ENCODE measurements at regions not wholly inside any gene's neighbourhood (a gene's known extent, or its start where the extent isn't known, plus 50 kb on each side); places are given as distances from the start of the nearest gene placed in this dataset.

DNA sequence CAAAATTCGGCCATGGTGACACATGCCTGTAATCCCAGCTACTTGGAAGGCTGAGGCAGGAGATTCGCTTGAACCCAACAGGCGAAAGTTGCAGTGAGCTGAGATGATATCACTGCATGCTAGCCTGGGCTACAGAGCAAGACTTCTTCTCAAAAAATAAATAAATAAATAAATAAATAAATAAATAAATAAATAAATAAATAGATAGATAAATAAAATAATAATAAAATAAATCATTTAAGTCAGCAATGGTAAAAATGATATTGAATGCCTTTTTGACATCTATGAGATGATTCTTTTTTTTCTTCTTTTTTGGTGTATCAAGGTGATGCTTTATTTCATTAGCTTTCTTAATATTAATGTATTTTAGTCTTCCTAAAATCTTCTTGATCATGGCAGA, 221.7 kb upstream of the RXFP2 start:
- FAIRE-seq (no peak), DNase-seq (ENCODE audit: low read depth in 1 of 2, low spot score in 1 of 2) (no peak), ATAC-seq (no peak)
- ChIA-PET CTCF (no interaction called here), POLR2A (no interaction called here)
- Histone ChIP-seq H3K9me3 (no peaks in the 10 kb centered on the region), H3K4me1 (no peaks in the 10 kb centered on the region), H3K4me3 (no peak overlapping the region), H3K27ac (no peak overlapping the region), H3K4me2 (no peak overlapping the region)
- 57% methylated on average over 3 of the region's 3 CpGs for WGBS (ENCODE audit: missing lambda C conversion rate)
- TF ChIP-seq CBX8 (IDR thresholded peaks at IDR 0.05) (no peak), ZC3H11A (IDR thresholded peaks at IDR 0.05) (peak; percentile 24; the same call in 1 of the 2 replicates)

DNA sequence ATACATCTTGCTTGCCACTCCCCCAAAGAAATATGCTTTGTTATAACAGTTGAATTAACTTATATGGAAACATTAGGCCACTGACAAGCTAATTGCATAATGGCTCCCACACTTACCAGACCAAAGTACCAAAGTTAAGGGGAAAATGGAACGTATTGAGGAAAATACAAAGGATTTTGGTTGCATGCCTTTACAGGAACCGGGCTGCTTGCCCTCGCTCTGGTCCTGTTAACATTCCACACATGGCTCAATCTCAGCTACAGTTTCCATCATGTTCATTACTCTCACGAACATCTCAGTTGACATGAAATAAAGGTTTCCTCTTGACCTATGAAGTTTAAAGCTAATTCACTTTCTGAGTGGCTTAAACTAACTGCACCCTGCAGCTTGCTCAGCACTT, 220.7 kb upstream of the RXFP2 start:
- ChIA-PET CTCF (no interaction called here), POLR2A (no interaction called here)
- no peak for FAIRE-seq
- no peak for ATAC-seq
- Histone ChIP-seq H3K4me1 (no peaks in the 10 kb centered on the region), H3K9me3 (no peaks in the 10 kb centered on the region), H3K27ac (no peak overlapping the region), H3K4me3 (no peak overlapping the region), H3K4me2 (no peak overlapping the region)
- no peak for TF ChIP-seq HDAC2 (IDR thresholded peaks at IDR 0.05)
- no peak for TF ChIP-seq ZFP36 (IDR thresholded peaks at IDR 0.05; ENCODE audit: borderline replicate concordance, partially characterized antibody)
- TF ChIP-seq ZC3H11A (IDR thresholded peaks at IDR 0.05) = no peak
- no peak for TF ChIP-seq TFCP2L1 (CRISPR knock-in tag; IDR thresholded peaks at IDR 0.05)
- no peak for TF ChIP-seq RAD21 (conservative IDR thresholded peaks at IDR 0.05 in 1 of 2, IDR thresholded peaks at IDR 0.05 in 1 of 2)
- no peak for TF ChIP-seq NFE2L2 (conservative IDR thresholded peaks at IDR 0.05; ENCODE audit: low read length)
- 17% methylated on average over 4 of the region's 4 CpGs for WGBS (ENCODE audit: missing lambda C conversion rate)
- DNase-seq (ENCODE audit: low read depth in 1 of 2, low spot score in 1 of 2) = no peak

DNA sequence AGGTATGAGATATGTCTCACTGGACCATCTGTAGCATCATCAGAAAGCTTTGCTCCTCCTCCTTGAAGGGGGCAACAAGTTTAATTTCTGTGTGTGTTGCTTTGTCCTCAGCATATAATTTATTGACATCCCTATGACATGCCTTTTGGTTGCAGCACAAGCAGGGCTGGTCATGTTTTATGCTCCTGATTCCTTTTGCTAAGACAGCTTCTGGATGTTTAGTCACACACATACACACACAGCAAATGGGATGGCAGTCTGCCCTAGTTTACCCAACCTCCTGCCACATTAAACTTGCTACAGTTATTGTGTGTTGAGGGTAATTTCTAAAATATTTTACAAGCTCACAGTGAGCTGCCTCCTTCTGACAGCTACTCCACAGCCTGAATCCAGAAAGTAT, 217.9 kb upstream of the RXFP2 start:
- POLR2A ChIA-PET = no interaction called here
- ATAC-seq = no peak

DNA sequence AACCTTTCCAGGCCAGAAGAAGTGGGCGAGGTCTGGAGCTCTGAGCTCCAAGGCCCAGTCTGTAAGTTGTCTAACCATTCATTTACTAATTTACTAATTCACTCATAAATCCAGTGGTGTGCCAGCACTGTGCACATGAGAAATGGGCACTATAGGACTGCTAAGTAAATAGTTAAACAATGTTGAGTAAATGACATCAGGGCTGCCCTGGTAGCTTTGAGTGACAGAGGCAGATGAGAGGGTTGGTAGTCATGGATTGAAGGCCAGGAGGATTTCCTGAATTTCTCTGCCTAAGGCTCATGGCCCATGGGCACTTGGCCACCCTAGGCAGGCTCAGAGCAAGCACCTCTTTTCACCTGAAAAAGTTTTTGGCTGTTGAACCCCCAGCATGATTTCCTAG, 216.9 kb upstream of the RXFP2 start:
- no peak overlapping the region for H3K4me2 ChIP-seq
- H3K27ac ChIP-seq = no peak overlapping the region
- no peaks in the 10 kb centered on the region for H3K9me3 ChIP-seq
- ChIA-PET CTCF (interaction anchor here (1.2 kb wide), 1 partner anchor 89 kb away, joined by 3 read pairs; no protein-coding TSS in a partner anchor), POLR2A (no interaction called here)
- 25% methylated on average over 1 of the region's 1 CpG for WGBS (ENCODE audit: missing lambda C conversion rate)
- H3K4me1 ChIP-seq = no peaks in the 10 kb centered on the region
- TF ChIP-seq HOXA7 (CRISPR knock-in tag; IDR thresholded peaks at IDR 0.05) (no peak), EHF (CRISPR knock-in tag; IDR thresholded peaks at IDR 0.05) (no peak), EP300 (IDR thresholded peaks at IDR 0.05) (no peak), RARB (CRISPR knock-in tag; IDR thresholded peaks at IDR 0.05) (no peak), PHF8 (IDR thresholded peaks at IDR 0.05; ENCODE audit: borderline replicate concordance, low read depth) (no peak), NFE2L2 (conservative IDR thresholded peaks at IDR 0.05; ENCODE audit: low read length) (no peak), NPAS2 (CRISPR knock-in tag; IDR thresholded peaks at IDR 0.05; ENCODE audit: borderline replicate concordance) (no peak), JUN (IDR thresholded peaks at IDR 0.05) (no peak), EHMT2 (IDR thresholded peaks at IDR 0.05; ENCODE audit: low read depth) (no peak), HDAC2 (IDR thresholded peaks at IDR 0.05) (no peak)
- TF ChIP-seq, protein P1, sequence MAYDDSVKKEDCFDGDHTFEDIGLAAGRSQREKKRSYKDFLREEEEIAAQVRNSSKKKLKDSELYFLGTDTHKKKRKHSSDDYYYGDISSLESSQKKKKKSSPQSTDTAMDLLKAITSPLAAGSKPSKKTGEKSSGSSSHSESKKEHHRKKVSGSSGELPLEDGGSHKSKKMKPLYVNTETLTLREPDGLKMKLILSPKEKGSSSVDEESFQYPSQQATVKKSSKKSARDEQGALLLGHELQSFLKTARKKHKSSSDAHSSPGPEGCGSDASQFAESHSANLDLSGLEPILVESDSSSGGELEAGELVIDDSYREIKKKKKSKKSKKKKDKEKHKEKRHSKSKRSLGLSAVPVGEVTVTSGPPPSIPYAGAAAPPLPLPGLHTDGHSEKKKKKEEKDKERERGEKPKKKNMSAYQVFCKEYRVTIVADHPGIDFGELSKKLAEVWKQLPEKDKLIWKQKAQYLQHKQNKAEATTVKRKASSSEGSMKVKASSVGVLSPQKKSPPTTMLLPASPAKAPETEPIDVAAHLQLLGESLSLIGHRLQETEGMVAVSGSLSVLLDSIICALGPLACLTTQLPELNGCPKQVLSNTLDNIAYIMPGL (CRISPR knock-in tag; IDR thresholded peaks at IDR 0.05; ENCODE audit: borderline replicate concordance) = no peak
- TF ChIP-seq, protein P2, sequence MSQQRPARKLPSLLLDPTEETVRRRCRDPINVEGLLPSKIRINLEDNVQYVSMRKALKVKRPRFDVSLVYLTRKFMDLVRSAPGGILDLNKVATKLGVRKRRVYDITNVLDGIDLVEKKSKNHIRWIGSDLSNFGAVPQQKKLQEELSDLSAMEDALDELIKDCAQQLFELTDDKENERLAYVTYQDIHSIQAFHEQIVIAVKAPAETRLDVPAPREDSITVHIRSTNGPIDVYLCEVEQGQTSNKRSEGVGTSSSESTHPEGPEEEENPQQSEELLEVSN (IDR thresholded peaks at IDR 0.05; ENCODE audit: borderline replicate concordance, low read depth) = no peak
- TF ChIP-seq, protein P3, sequence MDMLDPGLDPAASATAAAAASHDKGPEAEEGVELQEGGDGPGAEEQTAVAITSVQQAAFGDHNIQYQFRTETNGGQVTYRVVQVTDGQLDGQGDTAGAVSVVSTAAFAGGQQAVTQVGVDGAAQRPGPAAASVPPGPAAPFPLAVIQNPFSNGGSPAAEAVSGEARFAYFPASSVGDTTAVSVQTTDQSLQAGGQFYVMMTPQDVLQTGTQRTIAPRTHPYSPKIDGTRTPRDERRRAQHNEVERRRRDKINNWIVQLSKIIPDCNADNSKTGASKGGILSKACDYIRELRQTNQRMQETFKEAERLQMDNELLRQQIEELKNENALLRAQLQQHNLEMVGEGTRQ (IDR thresholded peaks at IDR 0.05) = no peak
- TF ChIP-seq, protein P4, sequence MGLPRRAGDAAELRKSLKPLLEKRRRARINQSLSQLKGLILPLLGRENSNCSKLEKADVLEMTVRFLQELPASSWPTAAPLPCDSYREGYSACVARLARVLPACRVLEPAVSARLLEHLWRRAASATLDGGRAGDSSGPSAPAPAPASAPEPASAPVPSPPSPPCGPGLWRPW (IDR thresholded peaks at IDR 0.05) = no peak
- ATAC-seq = no peak
- no peak for FAIRE-seq
- no peak overlapping the region for H3K4me3 ChIP-seq
- no peak for DNase-seq (ENCODE audit: low read depth in 1 of 2, low spot score in 1 of 2)

More for the DNA sequence above, 217.9 kb upstream of the RXFP2 start:
- CTCF ChIA-PET = interaction anchor here (1.2 kb wide), 1 partner anchor 88 kb away, joined by 3 read pairs; no protein-coding TSS in a partner anchor
- no peak overlapping the region for H3K4me2 ChIP-seq
- TF ChIP-seq TFCP2L1 (CRISPR knock-in tag; IDR thresholded peaks at IDR 0.05) (no peak), KDM5A (IDR thresholded peaks at IDR 0.05) (no peak), NR3C1 (IDR thresholded peaks at IDR 0.05) (no peak)
- H3K27ac ChIP-seq = no peak overlapping the region
- H3K4me1 ChIP-seq = no peaks in the 10 kb centered on the region
- H3K9me3 ChIP-seq = no peaks in the 10 kb centered on the region
- DNase-seq (ENCODE audit: low read depth in 1 of 2, low spot score in 1 of 2) (no peak), FAIRE-seq (no peak)
- no peak overlapping the region for H3K4me3 ChIP-seq

All from A549 (cell line).